ENCODE measurements at regions not wholly inside any gene's neighbourhood (a gene's known extent, or its start where the extent isn't known, plus 50 kb on each side); places are given as distances from the start of the nearest gene placed in this dataset.
"Not testable (repeated sequence)": the region's sequence is repeated elsewhere in the genome, so short reads cannot be mapped to it uniquely, and the experiment has no call there.

- no peak for DNase-seq
Measured at GRCh38 chr2:192645811-192646598, 451.3 kb upstream of the TMEFF2 start.

- DNase-seq, result no peak
Measured at GRCh38 chr2:192634557-192634956, 439.8 kb upstream of the TMEFF2 start.

GRCh38 chr2:192628017-192628416, 433.3 kb upstream of the TMEFF2 start:
- DNase-seq, result no peak

DNA sequence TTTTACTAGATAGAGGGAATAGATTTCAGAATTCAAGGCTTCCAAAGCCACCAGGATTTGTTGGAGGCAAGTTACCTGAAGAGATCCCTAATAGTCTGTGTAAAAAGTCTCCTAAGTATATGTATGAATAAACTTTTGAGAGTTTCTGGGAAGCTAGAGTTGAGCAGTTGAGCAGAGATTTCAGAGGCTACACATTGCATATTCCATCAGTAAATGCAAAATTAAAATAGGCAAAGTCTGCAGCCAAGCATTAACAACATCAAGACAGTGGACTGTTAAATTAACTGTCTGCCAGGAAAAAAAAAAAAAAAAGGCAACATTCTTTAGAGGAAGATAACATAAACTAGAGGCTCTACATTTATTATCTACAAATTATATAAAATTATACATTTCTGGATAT, 420.4 kb upstream of the TMEFF2 start:
- no peak for DNase-seq

DNA sequence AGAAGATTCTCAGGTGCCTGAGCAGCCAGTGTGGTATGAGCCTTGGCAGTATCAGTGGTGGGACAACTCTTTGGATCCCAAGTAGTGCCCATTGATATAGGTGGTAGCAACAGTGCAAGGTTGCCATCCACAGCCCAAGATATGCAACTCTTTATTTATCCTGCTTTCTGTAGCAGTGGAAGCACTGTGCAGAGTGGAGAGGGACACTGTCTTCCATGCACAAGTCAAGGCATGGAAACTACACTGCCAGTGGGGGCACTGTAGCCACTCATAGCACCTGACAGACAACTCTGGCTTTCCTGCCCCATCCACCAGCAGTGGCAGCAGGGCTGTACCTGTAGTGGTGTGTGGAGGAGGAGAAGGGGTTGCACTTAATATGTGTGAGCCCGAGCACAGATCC, 409.6 kb upstream of the TMEFF2 start:
- no peak for DNase-seq

- DNase-seq, result not testable (repeated sequence)
Measured at GRCh38 chr2:192598649-192599048, 403.9 kb upstream of the TMEFF2 start.

DNA sequence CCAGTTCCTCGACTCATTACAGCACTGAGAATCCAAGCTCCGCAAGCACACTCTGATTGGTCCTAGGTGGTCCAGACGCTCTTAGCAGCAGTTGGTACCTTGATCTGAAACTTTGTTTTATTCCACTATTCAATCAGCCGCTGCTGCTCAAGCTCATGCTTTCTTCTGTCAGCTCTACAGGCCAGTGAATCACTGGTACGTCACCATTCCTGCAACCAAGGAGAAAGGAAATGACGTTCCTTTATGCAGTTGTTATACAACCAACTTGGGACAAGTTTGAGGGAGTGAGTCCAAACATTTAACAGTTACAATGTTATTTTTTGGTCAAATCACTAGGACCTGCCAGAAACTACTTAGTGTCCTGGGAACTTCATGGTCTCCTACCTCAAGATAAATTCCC, 398.8 kb upstream of the TMEFF2 start:
- DNase-seq, result no peak

GRCh38 chr2:192591617-192592016, 396.9 kb upstream of the TMEFF2 start:
- DNase-seq, result no peak

- no peak for DNase-seq
Measured at GRCh38 chr2:192585418-192585817, 390.7 kb upstream of the TMEFF2 start.

DNA sequence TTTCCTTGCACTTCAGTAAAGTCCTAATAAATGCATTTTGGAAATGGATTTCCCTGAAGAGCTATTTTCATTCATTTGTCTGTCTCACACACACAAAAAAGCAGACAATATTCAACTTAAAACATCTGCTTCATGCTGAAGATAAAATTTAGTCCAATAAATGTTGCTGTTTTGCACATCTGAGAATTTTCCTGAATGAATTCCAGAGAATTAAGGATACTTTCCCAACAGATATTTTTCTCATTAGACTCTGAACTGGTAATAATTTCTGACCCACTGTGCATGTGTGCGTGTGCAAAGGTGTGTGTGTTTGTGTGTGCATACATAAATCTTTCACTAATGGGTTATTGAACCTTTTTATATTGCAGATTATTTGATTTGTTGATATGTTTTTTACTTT, 390.2 kb upstream of the TMEFF2 start:
- no peak for DNase-seq

- no peak for DNase-seq
Measured at GRCh38 chr2:192579965-192580700, 385.4 kb upstream of the TMEFF2 start.

- DNase-seq, result no peak
Measured at GRCh38 chr2:192578780-192579179, 384.0 kb upstream of the TMEFF2 start.

- no peak for DNase-seq
Measured at GRCh38 chr2:192577706-192578105, 383.0 kb upstream of the TMEFF2 start.

DNA sequence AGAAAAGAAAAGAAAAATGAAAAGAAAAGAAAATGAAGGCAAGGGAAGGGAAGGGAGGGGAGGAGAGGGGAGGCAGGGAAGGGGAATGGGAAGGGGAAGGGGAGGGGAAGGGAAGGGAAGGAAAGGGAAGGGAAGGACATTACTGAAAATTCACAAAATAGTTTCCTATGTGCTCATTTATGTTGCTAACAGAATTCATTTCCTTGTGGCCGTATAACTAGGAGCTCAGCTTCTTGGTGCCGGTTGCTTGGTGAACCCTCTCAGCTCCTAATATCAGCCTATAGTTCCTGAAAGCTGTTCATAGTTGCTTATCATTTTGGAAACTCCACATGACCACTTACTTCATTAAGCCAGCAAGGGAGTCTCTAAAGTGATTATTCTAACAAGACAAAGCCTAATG, 379.8 kb upstream of the TMEFF2 start:
- no peak for DNase-seq

DNA sequence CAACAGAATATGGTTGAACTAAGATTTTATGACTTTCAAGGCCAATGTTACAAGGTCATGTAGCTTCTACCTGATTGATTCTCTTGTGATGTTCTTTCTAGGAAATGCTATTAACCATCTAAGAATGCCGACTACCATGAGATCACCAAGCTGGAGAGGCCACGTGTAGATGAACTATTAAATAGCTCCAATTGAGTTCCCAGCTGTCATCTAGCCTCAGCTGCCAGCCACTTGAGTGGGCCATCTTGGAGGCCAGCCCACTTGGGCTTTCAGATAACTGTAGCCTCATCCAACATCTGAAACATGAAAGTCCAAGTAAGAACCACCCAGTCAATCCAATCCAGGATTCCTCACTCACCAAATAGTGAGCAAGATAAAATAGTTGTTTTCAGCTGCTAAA, 376.9 kb upstream of the TMEFF2 start:
- no peak for DNase-seq

DNA sequence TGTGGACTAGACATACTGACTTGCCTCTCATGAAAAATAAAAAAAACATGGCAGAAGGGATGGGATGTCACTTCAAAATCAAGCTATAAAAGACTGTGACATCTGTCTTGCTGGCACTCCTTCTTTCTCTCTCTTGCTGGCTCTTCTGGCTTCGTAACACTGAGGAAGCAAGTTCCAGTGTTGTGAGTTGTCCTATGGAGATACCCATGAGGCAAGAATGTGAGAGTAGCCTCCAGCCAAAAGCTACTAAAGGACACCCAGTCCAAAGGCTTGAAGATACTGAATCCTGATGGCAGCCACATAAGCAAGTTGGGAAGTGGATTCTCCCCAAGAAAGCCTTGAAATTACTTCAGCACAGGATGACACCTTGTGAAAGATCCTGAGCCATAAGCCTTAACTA, 376.1 kb upstream of the TMEFF2 start:
- DNase-seq, result no peak

DNA sequence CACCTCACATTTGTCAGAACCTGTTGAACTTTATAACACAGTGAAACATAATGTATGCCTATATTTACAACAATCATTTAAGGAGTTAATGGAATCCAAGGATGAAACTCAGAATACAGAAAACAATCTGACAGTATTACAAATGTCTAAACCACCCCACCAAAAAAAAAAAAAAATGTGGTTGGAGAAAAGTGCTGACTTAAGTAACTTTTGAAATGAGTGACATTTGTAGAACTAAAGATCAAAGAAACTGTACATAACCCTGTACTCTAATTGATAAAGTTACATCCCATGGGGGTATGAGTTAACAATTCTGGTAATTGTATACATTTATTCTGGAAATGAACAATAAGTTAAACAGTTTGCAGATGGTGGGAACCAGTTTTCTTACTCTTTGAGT, 372.1 kb upstream of the TMEFF2 start:
- DNase-seq, result no peak

- DNase-seq, result no peak
Measured at GRCh38 chr2:192560326-192560725, 365.6 kb upstream of the TMEFF2 start.

DNA sequence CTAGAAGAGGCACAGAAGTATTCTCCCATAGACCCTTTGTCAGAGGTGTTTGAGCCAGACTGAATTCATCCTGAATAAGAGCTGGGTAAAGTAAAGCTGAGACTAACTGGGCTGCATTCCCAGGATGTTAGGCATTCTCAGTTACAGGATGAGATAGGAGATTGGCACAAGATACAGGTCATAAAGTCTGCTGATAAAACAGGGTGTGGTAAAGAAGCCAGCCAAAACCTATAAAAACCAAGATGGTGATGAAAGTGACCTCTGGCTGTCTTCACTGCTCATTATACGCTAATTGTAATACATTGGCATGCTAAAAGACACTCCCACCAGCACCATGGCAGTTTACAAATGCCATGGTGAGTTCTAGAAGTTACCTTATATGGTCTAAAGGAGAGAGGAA, 364.9 kb upstream of the TMEFF2 start:
- DNase-seq, result no peak

DNA sequence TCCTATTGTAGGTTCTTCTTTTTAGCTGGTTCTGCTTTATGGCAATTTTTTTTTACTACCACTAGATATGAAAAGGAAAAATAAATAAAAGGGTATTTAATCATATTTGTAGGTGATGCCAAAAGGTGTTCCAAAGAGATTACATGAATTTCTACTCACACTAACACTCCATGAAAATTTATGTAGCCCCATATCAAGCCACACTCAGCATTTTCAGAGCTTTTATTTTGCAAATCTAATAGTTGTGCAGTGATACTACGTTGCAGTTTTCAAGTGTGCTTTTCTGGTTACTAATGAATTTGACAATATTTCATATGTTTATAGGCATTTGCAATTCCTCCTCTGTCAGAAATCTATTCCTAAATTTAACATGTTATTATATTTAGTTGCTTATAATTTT, 363.9 kb upstream of the TMEFF2 start:
- DNase-seq, result no peak

DNA sequence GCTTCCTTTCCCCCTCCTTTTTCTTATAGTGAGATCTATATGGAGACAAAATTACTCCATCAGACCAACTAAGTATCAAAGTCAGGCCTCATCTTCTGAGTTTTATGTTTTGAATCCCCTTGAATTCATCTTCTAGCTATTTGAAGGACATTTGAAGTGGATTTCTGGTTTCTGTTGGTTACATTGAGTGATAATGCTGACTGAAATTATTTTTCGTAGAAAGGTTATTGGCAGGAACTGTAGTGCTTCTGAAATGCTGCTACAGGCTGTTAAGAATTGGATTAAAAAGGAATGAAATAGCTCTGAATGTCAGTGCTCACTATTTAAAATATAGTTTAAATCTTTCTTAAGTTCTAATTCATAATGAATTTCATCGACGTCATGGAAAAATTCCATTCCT, 361.0 kb upstream of the TMEFF2 start:
- DNase-seq, result no peak

DNA sequence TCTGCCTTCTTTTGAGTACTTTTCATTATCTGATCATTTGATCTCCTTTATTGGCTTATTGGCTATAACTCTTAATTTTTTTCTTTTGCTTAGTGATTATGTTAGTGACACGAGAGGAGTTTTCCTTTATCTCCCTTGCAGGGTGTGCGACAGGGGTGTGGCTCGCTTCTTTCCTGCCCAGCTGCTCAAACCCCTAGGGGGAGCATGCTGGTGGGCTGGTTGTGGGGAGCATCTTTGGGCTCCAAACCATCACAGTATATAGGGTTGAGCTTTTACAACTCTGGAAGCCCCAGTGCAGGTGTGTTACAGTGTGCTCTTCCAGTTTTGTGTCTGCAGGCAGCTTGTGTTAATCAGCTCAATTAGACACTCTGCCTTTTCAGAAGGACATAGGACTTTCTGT, 357.0 kb upstream of the TMEFF2 start:
- DNase-seq, result no peak

DNA sequence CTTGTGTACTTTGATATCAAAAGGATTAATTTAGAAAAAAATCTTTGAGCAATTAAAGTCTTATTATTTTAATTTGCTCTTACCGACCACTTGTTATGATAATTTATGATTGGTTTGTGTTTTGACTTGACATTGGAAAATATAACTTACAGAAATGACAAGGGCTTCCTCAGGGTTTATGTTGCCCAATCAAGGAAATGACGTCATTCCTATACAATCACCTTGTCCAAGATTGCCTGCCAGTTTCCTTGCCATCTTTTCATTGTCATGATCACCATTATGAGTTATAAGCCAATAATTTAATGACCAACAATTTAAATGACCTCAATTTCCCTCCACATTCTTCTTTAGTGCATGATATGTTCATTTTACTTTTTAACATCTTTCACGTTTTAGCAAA, 351.8 kb upstream of the TMEFF2 start:
- DNase-seq, result no peak

DNA sequence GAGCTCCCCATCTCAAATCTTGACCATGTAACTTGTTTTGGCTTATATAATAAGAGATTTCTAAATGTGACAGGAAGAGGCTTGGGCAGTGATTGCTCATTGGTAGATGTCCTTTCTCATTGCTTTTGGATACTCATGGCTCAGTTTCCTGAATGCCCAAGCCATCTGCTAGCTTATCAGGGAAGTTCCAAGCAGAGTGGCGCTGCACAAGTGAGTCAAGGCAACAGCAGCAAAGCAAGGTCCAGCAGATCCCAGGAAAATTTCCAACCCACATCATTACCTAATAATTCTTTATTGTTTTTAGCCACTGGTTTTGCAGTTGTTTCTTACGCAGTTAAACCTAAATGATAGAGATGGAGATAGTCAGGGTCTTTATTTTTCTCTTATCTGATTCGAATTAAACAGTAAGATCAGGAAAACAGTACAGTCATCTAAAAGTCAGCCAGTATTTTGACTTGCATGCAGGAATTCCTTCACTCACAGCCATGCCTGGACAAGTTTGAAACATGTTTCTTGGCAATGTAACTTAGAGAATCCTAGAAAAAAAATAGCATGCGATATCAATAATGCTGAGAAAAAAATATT, 349.7 kb upstream of the TMEFF2 start:
- no peak for DNase-seq

All from NCI-H510A treated with DMSO at 0.1 percent for 48 hours (cell line).